SU-DHL-6 (cell line): ENCODE measurements at regions not wholly inside any gene's neighbourhood (a gene's known extent, or its start where the extent isn't known, plus 50 kb on each side); places are given as distances from the start of the nearest gene placed in this dataset.

ENCODE experiments used
- H2AFZ ChIP-seq: fragments of 200-600 bp; sonication (generic); 2 replicates; pipeline ENCODE4 v1.6.1; 2014; ENCODE audit warnings: low read depth, mild to moderate bottlenecking, moderate library complexity, mixed read lengths, antibody characterized with exemption, low read length; ENCODE audit not compliant: severe bottlenecking
- H3F3A ChIP-seq: fragments of 200-600 bp; shearing (Covaris generic); 2 replicates; pipeline ENCODE4 v1.6.0; 2016; ENCODE audit warnings: antibody characterized with exemption, mild to moderate bottlenecking; ENCODE audit not compliant: insufficient read depth
- H3K27ac ChIP-seq: fragments of 200-600 bp; sonication (generic); 2 replicates; pipeline ENCODE4 v1.5.1; 2016; ENCODE audit warnings: low read depth, mild to moderate bottlenecking, low read length, moderate library complexity, mixed read lengths
- H3K27me3 ChIP-seq: fragments of 200-600 bp; sonication (generic), shearing (Covaris generic); 2 replicates; pipeline ENCODE4 v1.6.0; 2014; ENCODE audit warnings: mild to moderate bottlenecking, low read length
- H3K36me3 ChIP-seq: fragments of 200-600 bp; sonication (generic); 2 replicates; pipeline ENCODE4 v1.6.1; 2014; ENCODE audit warnings: mild to moderate bottlenecking, low read length, mixed read lengths
- H3K4me2 ChIP-seq: fragments of 300-600, 200-600 bp; shearing (Covaris generic), sonication (generic); 2 replicates; pipeline ENCODE4 v1.6.0; 2014; ENCODE audit warnings: low read length, low read depth, mild to moderate bottlenecking; ENCODE audit not compliant: poor library complexity, severe bottlenecking
- H3K4me3 ChIP-seq: fragments of 200-600 bp; sonication (generic); 2 replicates; pipeline ENCODE4 v1.5.1; 2014; ENCODE audit warnings: antibody characterized with exemption, low read length, mild to moderate bottlenecking, mixed read lengths; ENCODE audit not compliant: insufficient read depth, poor library complexity, severe bottlenecking
- H3K79me2 ChIP-seq: fragments of 200-600 bp; sonication (generic); 2 replicates; pipeline ENCODE4 v1.6.1; 2014; ENCODE audit warnings: mild to moderate bottlenecking, low read length, moderate library complexity; ENCODE audit not compliant: insufficient read depth
- H3K9ac ChIP-seq: fragments of 200-600 bp; sonication (generic); 2 replicates; pipeline ENCODE4 v1.7.0; 2014; ENCODE audit warnings: mild to moderate bottlenecking, low read length
- H3K9me2 ChIP-seq: fragments of 200-600 bp; sonication (generic); replicated peaks from 2 replicates; pipeline ENCODE4 v1.6.1; 2014; ENCODE audit warnings: low read length; ENCODE audit not compliant: insufficient read depth
- H3K9me3 ChIP-seq: fragments of 200-600 bp; sonication (generic); 2 replicates; pipeline ENCODE4 v1.6.1; 2014; ENCODE audit warnings: low read length, mixed read lengths; ENCODE audit not compliant: insufficient read depth
- H4K20me1 ChIP-seq: fragments of 200-600 bp; sonication (generic); 2 replicates; pipeline ENCODE4 v1.6.1; 2014; ENCODE audit warnings: low read depth, mild to moderate bottlenecking, antibody characterized with exemption, low read length, moderate library complexity, mixed read lengths
- EZH2phosphoT487 ChIP-seq: fragments of 200-600 bp; sonication (generic), shearing (Covaris generic); conservative IDR thresholded peaks from 2 replicates; pipeline ENCODE4 v1.6.1; 2018; ENCODE audit warnings: mild to moderate bottlenecking, antibody characterized with exemption, low read length, moderate library complexity, mixed read lengths
- TF ChIP-seq, protein P1 (sequence below): fragments of 200-600 bp; sonication (generic); IDR thresholded peaks from one replicate; pipeline ENCODE4 v1.5.1; 2017; ENCODE audit warnings: antibody characterized with exemption, mild to moderate bottlenecking, low read length, moderate library complexity; ENCODE audit not compliant: insufficient read depth, poor library complexity, severe bottlenecking

DNA sequence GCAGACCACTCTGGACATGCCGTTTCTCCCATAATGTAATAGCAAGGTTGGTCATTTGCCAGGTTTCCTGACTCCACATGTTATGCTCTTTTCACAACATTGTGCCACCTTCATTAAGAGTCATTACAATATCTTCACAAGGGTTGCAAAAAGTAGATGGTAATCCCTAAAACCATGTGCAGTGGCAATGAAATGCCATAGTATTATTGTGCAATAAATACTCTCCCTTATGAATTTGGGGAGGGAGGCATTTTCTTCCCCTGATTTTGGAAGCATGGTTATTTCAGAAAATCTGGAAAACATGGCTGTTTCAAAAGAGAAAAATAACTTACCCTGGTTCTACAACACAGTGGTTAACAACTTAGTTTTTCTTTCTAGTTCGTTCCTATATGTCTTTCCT, 75.1 kb downstream of the BLTP1 start:
- H3K9me3 ChIP-seq = no peaks in the 10 kb centered on the region
- TF ChIP-seq EZH2phosphoT487 = no peak
- TF ChIP-seq, protein P1, sequence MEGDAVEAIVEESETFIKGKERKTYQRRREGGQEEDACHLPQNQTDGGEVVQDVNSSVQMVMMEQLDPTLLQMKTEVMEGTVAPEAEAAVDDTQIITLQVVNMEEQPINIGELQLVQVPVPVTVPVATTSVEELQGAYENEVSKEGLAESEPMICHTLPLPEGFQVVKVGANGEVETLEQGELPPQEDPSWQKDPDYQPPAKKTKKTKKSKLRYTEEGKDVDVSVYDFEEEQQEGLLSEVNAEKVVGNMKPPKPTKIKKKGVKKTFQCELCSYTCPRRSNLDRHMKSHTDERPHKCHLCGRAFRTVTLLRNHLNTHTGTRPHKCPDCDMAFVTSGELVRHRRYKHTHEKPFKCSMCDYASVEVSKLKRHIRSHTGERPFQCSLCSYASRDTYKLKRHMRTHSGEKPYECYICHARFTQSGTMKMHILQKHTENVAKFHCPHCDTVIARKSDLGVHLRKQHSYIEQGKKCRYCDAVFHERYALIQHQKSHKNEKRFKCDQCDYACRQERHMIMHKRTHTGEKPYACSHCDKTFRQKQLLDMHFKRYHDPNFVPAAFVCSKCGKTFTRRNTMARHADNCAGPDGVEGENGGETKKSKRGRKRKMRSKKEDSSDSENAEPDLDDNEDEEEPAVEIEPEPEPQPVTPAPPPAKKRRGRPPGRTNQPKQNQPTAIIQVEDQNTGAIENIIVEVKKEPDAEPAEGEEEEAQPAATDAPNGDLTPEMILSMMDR = no peak
- no peaks in the 10 kb centered on the region for H3F3A ChIP-seq
- H4K20me1 ChIP-seq = no peaks in the 10 kb centered on the region
- no peak overlapping the region for H3K9ac ChIP-seq
- no peaks in the 10 kb centered on the region for H3K9me2 ChIP-seq
- no peak overlapping the region for H2AFZ ChIP-seq
- no peaks in the 10 kb centered on the region for H3K27me3 ChIP-seq
- no peak overlapping the region for H3K4me3 ChIP-seq
- H3K4me2 ChIP-seq = no peak overlapping the region
- H3K79me2 ChIP-seq = no peaks in the 10 kb centered on the region
- no peaks in the 10 kb centered on the region for H3K36me3 ChIP-seq
- no peak overlapping the region for H3K27ac ChIP-seq

DNA sequence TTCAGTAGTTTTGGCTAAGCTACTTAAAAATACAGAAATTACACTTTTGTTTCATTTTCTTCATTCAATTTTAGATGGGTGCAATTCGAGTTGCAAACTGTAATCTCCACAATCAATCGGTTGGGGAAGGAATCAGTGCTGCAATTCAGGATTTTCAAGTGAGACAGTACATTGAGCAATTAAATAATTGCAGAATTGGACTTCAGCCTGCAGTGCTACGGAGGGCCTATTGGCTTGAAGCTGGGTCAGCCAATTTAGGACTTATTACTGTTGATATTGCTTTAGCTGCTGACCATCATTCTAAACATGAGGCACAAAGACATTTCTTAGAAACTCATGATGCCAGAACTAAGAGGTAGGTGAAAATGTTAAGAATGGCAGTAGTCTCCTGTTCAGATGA, 77.7 kb downstream of the BLTP1 start:
- H3K9me3 ChIP-seq = no peaks in the 10 kb centered on the region

DNA sequence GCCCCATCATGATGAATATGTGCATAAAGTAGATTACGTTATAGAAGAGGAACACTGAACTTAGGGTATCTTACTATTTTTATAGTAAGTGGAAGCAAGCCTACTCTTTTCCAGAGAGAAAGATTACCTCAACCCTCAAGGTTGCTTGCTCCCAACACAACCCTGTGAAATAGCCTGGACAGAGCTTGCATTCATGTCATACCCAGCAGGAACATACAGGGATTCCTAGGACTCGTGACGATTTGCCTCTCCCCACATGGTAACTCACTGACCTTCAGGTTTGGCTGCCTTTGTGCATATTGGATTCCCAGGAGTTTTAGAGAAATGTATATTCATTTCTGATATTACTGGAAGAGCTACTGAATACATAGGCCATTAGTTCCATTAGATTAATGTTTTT, 80.5 kb downstream of the BLTP1 start:
- Histone ChIP-seq H3K9me3 (no peaks in the 10 kb centered on the region), H3K9me2 (no peaks in the 10 kb centered on the region), H3K36me3 (no peaks in the 10 kb centered on the region), H3F3A (no peaks in the 10 kb centered on the region), H3K27ac (no peak overlapping the region), H3K27me3 (no peaks in the 10 kb centered on the region), H2AFZ (no peak overlapping the region), H3K4me2 (no peak overlapping the region), H3K79me2 (no peaks in the 10 kb centered on the region), H4K20me1 (no peaks in the 10 kb centered on the region), H3K4me3 (no peak overlapping the region), H3K9ac (no peak overlapping the region)
- TF ChIP-seq, protein P1 = no peak
- TF ChIP-seq EZH2phosphoT487 = no peak

More for the DNA sequence above, 77.7 kb downstream of the BLTP1 start:
- TF ChIP-seq EZH2phosphoT487 = no peak
- Histone ChIP-seq H3K4me3 (no peak overlapping the region), H3K27ac (no peak overlapping the region), H3K79me2 (no peaks in the 10 kb centered on the region), H3K27me3 (no peaks in the 10 kb centered on the region), H3K4me2 (no peak overlapping the region), H3F3A (no peaks in the 10 kb centered on the region), H2AFZ (no peak overlapping the region), H4K20me1 (no peaks in the 10 kb centered on the region), H3K9ac (no peak overlapping the region), H3K9me2 (no peaks in the 10 kb centered on the region), H3K36me3 (no peaks in the 10 kb centered on the region)

DNA sequence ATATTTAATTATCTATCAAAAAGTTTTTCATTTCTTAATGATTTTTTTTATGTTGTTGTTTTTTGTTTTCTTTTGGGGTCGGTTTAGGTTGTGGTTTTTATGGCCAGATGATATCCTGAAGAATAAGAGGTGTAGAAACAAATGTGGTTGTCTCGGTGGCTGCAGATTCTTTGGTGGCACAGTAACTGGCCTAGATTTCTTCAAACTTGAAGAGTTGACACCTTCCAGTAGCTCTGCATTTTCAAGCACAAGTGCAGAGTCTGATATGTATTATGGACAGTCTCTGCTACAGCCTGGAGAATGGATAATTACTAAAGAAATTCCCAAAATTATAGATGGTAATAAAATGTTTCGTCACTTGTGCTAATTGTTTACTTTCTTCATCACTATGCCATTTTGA, 82.6 kb downstream of the BLTP1 start:
- TF ChIP-seq, protein P1 = no peak
- H3K4me2 ChIP-seq = no peak overlapping the region

More for the DNA sequence above, 82.6 kb downstream of the BLTP1 start:
- Histone ChIP-seq H3K27me3 (no peaks in the 10 kb centered on the region), H3K4me3 (no peak overlapping the region), H3K27ac (no peak overlapping the region), H3K9me2 (no peaks in the 10 kb centered on the region), H2AFZ (no peak overlapping the region), H4K20me1 (no peaks in the 10 kb centered on the region), H3F3A (no peaks in the 10 kb centered on the region), H3K9me3 (no peaks in the 10 kb centered on the region), H3K36me3 (no peaks in the 10 kb centered on the region), H3K79me2 (no peaks in the 10 kb centered on the region), H3K9ac (no peak overlapping the region)
